ENCODE measurements at regions not wholly inside any gene's neighbourhood (a gene's known extent, or its start where the extent isn't known, plus 50 kb on each side); places are given as distances from the start of the nearest gene placed in this dataset.

DNA sequence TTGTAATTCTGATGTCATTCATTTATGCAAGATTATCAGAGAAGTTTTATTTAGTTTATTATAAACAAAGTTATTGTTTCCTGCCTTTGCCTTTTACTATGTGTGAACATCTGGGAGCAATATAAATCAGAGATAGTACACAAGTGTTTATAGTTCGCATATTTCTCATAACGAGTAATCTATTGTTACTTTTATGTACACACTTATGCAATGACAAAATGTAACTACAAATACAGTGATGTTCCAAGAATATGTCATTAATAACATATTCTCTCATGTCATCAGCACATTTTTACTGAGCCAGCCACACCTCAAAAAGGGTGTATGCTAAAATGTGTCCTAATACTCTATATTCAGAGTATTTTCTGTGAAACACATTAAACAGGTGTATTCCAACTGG lies 243.2 kb downstream of the ALX1 start:
- TF ChIP-seq, protein P1, sequence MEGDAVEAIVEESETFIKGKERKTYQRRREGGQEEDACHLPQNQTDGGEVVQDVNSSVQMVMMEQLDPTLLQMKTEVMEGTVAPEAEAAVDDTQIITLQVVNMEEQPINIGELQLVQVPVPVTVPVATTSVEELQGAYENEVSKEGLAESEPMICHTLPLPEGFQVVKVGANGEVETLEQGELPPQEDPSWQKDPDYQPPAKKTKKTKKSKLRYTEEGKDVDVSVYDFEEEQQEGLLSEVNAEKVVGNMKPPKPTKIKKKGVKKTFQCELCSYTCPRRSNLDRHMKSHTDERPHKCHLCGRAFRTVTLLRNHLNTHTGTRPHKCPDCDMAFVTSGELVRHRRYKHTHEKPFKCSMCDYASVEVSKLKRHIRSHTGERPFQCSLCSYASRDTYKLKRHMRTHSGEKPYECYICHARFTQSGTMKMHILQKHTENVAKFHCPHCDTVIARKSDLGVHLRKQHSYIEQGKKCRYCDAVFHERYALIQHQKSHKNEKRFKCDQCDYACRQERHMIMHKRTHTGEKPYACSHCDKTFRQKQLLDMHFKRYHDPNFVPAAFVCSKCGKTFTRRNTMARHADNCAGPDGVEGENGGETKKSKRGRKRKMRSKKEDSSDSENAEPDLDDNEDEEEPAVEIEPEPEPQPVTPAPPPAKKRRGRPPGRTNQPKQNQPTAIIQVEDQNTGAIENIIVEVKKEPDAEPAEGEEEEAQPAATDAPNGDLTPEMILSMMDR (IDR thresholded peaks at IDR 0.05), result no peak
- TF ChIP-seq POLR2A (IDR thresholded peaks at IDR 0.05), result no peak
- no peak for TF ChIP-seq POLR2AphosphoS5 (IDR thresholded peaks at IDR 0.05)
